ENCODE measurements at regions not wholly inside any gene's neighbourhood (a gene's known extent, or its start where the extent isn't known, plus 50 kb on each side); places are given as distances from the start of the nearest gene placed in this dataset.

DNA sequence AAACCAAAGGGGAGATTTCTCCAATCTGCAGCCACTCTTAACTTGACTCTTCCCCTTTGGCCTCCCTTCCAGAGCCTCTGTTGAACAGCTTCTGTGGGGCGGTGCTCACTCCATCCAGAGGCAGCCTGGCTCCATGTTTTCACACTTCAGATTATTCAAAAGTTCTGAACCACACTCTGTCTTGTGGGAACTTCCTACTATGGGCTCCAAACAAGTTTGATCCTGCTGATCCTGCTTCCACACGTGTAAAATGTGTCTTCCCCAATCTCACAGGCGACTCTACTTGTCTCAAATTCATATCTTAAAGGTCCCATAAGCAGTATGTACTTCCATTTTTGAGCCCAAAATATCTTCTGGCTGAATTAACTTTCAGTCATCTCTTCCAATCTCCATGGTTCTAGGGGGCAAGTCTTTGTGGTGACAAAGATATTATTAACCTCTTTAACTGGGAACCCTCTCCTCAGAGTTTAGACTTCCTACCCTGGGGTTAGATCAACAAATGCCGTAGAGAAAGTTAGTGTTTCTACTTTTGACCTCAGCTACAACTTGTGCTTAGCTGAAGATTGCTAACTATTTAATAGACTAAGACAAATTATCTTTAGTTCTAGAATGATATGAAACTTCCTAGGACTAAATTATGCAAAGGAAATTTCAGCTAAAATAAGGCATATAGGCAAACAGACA lies 176.3 kb upstream of the BCL6 start:
- ChIA-PET CTCF (no interaction called here), POLR2A (no interaction called here)
- Histone ChIP-seq H3K4me1 (ENCODE audit: control insufficient read depth, insufficient read depth, low read length) (no peaks in the 10 kb centered on the region; the same call in 1 of the 2 replicates), H3K9me3 (ENCODE audit: control insufficient read depth, insufficient read depth, low read depth, low read length) (0 out of 2 replicates have a peak, but pooled peaks cover 10% of the 10 kb centered on the region), H3K27ac (ENCODE audit: low read length) (no peak overlapping the region; the same call in 1 of the 2 replicates), H3K4me3 (ENCODE audit: low read depth in 2 of 2, low read length in 2 of 2) (no peak overlapping the region), H3K36me3 (ENCODE audit: control insufficient read depth, insufficient read depth, low read length) (no peaks in the 10 kb centered on the region), H3K27me3 (ENCODE audit: control insufficient read depth, insufficient read depth, low read length) (no peaks in the 10 kb centered on the region)
- BruUV-seq (replicated peaks): no TSS peak
- intact Hi-C loops (cut with micrococcal nuclease; ENCODE audit: unreplicated experiment): no loop called here
- DNase-seq (ENCODE audit: low read depth, low spot score) (no peak), ATAC-seq (no peak; the same call in 1 of the 2 replicates)
- in situ Hi-C loops (cut with HindIII; ENCODE audit: low pct_unique_long_range_greater_than_20kb, low sequenced_read_pairs): no loop called here
- TF ChIP-seq, protein P1, sequence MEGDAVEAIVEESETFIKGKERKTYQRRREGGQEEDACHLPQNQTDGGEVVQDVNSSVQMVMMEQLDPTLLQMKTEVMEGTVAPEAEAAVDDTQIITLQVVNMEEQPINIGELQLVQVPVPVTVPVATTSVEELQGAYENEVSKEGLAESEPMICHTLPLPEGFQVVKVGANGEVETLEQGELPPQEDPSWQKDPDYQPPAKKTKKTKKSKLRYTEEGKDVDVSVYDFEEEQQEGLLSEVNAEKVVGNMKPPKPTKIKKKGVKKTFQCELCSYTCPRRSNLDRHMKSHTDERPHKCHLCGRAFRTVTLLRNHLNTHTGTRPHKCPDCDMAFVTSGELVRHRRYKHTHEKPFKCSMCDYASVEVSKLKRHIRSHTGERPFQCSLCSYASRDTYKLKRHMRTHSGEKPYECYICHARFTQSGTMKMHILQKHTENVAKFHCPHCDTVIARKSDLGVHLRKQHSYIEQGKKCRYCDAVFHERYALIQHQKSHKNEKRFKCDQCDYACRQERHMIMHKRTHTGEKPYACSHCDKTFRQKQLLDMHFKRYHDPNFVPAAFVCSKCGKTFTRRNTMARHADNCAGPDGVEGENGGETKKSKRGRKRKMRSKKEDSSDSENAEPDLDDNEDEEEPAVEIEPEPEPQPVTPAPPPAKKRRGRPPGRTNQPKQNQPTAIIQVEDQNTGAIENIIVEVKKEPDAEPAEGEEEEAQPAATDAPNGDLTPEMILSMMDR (IDR thresholded peaks at IDR 0.05): no peak
- TF ChIP-seq, protein P2, sequence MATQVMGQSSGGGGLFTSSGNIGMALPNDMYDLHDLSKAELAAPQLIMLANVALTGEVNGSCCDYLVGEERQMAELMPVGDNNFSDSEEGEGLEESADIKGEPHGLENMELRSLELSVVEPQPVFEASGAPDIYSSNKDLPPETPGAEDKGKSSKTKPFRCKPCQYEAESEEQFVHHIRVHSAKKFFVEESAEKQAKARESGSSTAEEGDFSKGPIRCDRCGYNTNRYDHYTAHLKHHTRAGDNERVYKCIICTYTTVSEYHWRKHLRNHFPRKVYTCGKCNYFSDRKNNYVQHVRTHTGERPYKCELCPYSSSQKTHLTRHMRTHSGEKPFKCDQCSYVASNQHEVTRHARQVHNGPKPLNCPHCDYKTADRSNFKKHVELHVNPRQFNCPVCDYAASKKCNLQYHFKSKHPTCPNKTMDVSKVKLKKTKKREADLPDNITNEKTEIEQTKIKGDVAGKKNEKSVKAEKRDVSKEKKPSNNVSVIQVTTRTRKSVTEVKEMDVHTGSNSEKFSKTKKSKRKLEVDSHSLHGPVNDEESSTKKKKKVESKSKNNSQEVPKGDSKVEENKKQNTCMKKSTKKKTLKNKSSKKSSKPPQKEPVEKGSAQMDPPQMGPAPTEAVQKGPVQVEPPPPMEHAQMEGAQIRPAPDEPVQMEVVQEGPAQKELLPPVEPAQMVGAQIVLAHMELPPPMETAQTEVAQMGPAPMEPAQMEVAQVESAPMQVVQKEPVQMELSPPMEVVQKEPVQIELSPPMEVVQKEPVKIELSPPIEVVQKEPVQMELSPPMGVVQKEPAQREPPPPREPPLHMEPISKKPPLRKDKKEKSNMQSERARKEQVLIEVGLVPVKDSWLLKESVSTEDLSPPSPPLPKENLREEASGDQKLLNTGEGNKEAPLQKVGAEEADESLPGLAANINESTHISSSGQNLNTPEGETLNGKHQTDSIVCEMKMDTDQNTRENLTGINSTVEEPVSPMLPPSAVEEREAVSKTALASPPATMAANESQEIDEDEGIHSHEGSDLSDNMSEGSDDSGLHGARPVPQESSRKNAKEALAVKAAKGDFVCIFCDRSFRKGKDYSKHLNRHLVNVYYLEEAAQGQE (IDR thresholded peaks at IDR 0.05; ENCODE audit: insufficient read depth in 1 of 2, low read depth in 2 of 2, low read length in 1 of 2): no peak

DNA sequence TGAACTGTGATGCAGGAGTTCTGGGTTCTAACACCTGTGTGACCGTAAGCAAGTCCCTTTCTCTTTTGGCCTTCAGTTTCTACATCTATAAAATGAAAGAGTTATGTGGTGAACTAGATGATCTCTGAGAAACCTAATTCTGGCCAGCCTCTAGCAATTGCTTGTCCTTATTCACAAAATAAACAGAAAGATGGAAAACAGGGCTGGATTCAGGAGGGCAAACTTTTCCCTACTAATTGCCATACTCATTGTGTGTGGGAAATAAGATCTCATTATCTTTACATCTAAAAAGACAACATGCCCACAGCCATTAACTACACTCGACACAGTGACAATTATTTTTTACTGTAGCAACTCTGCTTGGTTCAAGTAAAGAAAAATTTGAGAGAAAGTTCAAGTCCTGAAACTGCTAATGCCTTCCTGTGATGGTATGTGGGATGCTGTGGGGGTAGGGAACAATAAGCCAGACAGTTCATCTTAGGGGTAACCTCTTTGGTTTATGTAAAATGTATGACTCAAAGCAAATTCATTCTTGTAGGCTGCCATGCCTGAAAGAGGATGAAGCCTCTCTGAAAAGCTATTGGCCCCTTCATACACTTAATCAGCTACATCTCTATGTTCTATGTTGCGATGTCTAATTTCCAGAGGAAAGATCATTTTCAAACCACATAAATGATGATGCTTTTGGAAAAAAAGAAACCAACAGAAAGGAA lies 177.6 kb upstream of the BCL6 start:
- TF ChIP-seq POLR2AphosphoS5 (IDR thresholded peaks at IDR 0.05; ENCODE audit: low read depth, low read length) (no peak), SIN3A (IDR thresholded peaks at IDR 0.05; ENCODE audit: borderline replicate concordance, insufficient read depth, low read depth, low read length) (no peak), TCF7L2 (IDR thresholded peaks at IDR 0.05; ENCODE audit: low read depth, low read length) (no peak)
- TF ChIP-seq, protein P2 (IDR thresholded peaks at IDR 0.05; ENCODE audit: insufficient read depth in 1 of 2, low read depth in 2 of 2, low read length in 1 of 2): no peak
- TF ChIP-seq, protein P1 (IDR thresholded peaks at IDR 0.05): no peak
- no peak overlapping the region for H3K4me3 ChIP-seq (ENCODE audit: low read depth in 2 of 2, low read length in 2 of 2)
- POLR2A ChIA-PET: no interaction called here
- no TSS peak for BruUV-seq (replicated peaks)
- intact Hi-C loops (cut with micrococcal nuclease; ENCODE audit: unreplicated experiment) (no loop called here), in situ Hi-C loops (cut with HindIII; ENCODE audit: low pct_unique_long_range_greater_than_20kb, low sequenced_read_pairs) (no loop called here)
- DNase-seq (ENCODE audit: low read depth, low spot score) (no peak), ATAC-seq (no peak)
- H3K27me3 ChIP-seq (ENCODE audit: control insufficient read depth, insufficient read depth, low read length): no peaks in the 10 kb centered on the region
- 0 out of 2 replicates have a peak, but pooled peaks cover 10% of the 10 kb centered on the region for H3K9me3 ChIP-seq (ENCODE audit: control insufficient read depth, insufficient read depth, low read depth, low read length)
- H3K36me3 ChIP-seq (ENCODE audit: control insufficient read depth, insufficient read depth, low read length): no peaks in the 10 kb centered on the region
- H3K4me1 ChIP-seq (ENCODE audit: control insufficient read depth, insufficient read depth, low read length): no peaks in the 10 kb centered on the region
- no peak overlapping the region for H3K27ac ChIP-seq (ENCODE audit: low read length)
- CTCF ChIA-PET: no interaction called here

All from Panc1 (cell line).